A673 (cell line): ENCODE measurements at regions not wholly inside any gene's neighbourhood (a gene's known extent, or its start where the extent isn't known, plus 50 kb on each side); places are given as distances from the start of the nearest gene placed in this dataset.
"Not testable (repeated sequence)": the region's sequence is repeated elsewhere in the genome, so short reads cannot be mapped to it uniquely, and the experiment has no call there.

Experiments
- CTCF ChIP-seq: fragments of 300-800, 200-600 bp; sonication (generic); conservative IDR thresholded peaks from 2 replicates; pipeline ENCODE4 v1.5.1; 2017; ENCODE audit warnings: low read depth, mild to moderate bottlenecking, antibody characterized with exemption, low read length, moderate library complexity, mixed read lengths
- EZH2 ChIP-seq: fragments of 200-600 bp; sonication (generic); IDR thresholded peaks from 2 replicates; pipeline ENCODE4 v1.6.1; 2017; ENCODE audit warnings: borderline replicate concordance, low read depth, mild to moderate bottlenecking, mixed read lengths, antibody characterized with exemption, low read length; ENCODE audit not compliant: poor library complexity, severe bottlenecking

DNA sequence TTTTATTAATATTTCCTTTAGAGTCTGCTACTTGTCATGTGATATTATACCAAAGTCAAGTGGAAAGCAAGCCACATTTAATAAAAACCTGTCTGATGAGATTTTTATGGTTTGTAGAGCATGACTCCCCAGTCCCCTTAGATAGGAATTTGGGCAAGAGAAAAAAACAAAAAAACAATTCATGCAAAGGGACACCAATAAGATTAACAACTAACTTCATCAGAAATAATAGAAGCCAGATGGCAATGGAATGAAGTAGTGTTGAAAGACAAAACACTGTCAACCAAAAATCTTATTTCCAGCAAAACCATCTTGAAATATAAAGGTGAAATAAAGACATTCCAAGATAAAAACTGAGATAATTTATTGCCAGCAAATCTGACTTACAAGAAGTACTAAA is 228.8 kb upstream of the SGCG start:
- not testable (repeated sequence) for TF ChIP-seq CTCF, EZH2
